ENCODE measurements at regions not wholly inside any gene's neighbourhood (a gene's known extent, or its start where the extent isn't known, plus 50 kb on each side); places are given as distances from the start of the nearest gene placed in this dataset.

DNA sequence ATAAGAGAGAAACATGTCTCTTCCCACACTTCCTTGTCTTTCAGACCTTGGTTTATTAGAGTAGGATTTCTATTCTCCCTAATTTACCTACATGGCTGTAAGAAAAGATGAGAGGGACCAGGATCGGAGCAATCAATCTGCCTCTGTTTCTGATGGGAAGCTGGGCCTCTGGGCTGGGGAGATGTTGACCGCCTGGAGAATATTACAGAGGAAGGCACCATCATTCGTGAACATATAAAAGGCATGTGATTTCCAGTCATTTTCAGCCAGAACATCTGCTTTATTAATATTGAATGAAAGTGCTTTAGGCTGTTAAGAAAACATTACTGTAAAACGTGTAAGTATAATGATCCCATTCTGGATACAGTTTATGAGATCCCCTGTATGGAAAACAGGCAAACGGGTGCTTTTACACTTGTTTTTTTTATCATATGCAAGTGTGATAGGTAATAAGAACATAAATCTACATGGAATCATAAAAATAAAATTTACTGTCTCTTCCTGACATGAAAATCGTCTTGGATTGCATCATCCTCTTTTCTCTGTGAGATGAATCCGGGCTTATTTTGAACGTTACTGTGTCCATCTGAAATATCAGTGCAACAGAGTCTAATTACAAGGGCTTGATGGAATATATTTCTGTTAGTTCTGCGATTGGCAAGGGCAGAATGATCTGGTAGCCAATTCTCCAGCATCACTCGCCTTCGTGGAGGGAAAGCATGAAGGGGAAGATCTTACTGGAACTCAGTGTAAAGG, 94.5 kb upstream of the BAIAP2L1 start:
- Histone ChIP-seq H3K4me3 (ENCODE audit: insufficient read depth, low read depth, low read length) (no peak overlapping the region), H3K36me3 (replicated peaks; ENCODE audit: control insufficient read depth, insufficient read depth, low read length) (no peaks in the 10 kb centered on the region), H3K27me3 (ENCODE audit: control insufficient read depth, insufficient read depth, low read length) (no peaks in the 10 kb centered on the region)
- no peak for DNase-seq

DNA sequence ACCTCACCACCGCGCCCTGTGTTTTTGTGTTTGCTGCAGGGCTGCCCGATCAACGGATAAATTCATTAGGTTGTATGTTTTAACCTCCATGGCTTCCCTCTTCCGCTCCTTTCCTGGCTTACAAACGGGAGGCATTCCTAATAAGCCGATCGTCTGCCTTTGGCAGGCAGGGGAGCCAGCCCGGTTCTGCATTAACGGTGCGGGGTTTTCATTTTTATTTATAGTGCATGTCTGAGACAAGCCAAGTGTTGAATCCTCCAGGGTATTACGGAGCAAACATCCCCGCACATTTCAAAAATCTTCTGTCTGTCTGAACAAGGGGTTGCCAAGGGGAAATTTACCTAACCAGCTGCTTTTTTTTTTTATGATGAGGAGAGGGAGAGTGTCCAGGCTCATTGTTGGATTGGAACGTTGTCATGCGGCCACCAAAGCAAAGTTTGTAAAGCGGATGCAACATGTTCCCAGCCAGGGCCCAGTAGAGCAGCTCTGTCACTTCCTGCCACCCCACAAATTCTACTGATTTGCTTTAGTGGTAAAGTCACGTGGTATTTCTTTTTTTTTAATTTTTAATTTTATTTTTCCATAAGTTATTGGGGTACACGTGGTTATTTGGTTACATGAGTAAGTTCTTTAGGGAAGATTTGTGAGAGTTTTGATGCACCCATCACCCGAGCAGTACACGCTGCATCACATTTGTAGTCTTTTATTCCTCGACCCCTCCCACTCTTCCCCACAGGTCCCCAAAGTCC, 92.3 kb upstream of the BAIAP2L1 start:
- no peaks in the 10 kb centered on the region for H3K27me3 ChIP-seq (ENCODE audit: control insufficient read depth, insufficient read depth, low read length)
- no peak overlapping the region for H3K4me3 ChIP-seq (ENCODE audit: insufficient read depth, low read depth, low read length)
- no peaks in the 10 kb centered on the region for H3K36me3 ChIP-seq (replicated peaks; ENCODE audit: control insufficient read depth, insufficient read depth, low read length)
- no peak for DNase-seq

DNA sequence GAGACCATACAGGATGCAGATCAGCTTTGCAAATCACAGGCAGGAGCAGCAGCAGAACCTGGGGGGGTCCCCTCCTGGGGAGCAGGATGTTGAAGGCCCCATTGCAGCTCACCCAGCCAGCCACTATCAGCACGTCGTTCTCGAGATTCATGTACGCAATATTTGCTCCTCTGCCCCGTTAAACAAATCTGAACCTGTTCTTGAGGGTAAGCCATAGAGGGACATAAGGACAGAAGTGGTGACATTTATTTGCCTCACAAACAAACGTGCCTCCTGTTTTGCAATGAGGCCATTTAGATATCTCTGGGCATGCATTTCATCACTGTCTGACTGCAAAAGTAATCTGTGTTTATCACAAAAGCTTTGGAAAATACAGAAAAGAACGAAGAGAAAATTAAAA, 87.3 kb upstream of the BAIAP2L1 start:
- DNase-seq: no peak
- no peak overlapping the region for H3K4me3 ChIP-seq (ENCODE audit: insufficient read depth, low read depth, low read length)
- no peaks in the 10 kb centered on the region for H3K27me3 ChIP-seq (ENCODE audit: control insufficient read depth, insufficient read depth, low read length)
- no peaks in the 10 kb centered on the region for H3K36me3 ChIP-seq (replicated peaks; ENCODE audit: control insufficient read depth, insufficient read depth, low read length)

DNA sequence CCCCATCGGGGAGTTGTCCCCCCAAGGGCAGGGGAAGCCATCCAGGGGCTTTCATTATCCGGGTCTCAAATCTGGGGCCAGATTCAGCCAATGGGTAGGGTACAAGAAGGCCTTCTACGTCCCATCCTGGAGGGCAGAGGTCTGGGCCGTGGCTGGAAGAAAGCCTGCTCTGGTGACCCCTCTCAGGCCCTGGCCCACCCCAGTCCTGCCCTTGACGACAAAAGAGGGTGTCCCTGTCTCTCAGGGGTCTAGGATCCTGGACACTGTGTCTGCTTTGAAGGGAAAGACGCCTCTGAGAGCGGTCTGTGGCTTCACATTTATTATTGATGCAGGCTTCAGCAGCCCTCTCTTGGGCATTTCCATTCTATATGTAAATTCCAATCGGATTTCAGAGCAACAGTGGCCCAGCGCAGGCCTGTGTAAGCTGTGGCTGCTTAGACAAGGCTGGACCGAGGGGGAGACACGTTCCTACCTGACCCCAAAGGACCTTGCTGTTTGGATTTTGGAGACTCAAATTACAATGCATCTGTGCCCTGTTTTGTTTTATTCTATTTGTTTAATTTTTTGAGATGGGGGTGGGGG, 83.2 kb upstream of the BAIAP2L1 start:
- H3K4me3 ChIP-seq (ENCODE audit: insufficient read depth, low read depth, low read length): no peak overlapping the region
- H3K36me3 ChIP-seq (replicated peaks; ENCODE audit: control insufficient read depth, insufficient read depth, low read length): no peaks in the 10 kb centered on the region
- H3K27me3 ChIP-seq (ENCODE audit: control insufficient read depth, insufficient read depth, low read length): no peaks in the 10 kb centered on the region
- DNase-seq: no peak

DNA sequence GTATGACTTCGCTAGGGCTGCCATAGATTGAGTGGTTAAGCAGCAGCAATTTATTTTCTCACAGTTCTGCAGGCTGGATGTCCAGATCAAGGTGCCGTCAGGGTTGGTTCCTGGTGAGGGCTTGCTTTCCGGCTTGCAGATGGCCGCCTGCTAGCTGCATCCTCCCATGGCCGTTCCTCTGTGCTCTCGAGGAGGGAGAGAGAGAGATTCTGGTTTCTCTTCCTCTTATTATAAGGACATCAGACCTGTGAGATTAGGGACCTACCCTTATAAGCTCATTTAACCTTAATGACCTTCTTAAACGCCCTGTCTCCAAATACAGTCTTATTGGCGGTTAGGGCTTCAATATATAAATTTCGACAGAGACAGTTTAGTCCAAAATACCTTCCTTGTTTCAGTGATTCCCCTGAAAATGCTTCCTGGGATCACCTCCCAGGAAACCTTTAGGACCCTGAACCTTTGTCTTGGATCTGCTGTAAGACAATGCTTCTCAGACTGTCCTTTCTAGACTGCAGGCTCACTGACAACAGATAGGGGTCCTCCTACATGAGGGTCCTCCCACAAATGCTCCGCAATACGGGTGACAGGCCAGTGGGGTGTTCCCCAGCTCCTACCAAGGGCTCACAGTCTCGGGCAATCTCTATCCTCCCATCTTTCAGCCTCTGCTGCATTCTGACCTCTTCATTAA, 82.5 kb upstream of the BAIAP2L1 start:
- Histone ChIP-seq H3K36me3 (replicated peaks; ENCODE audit: control insufficient read depth, insufficient read depth, low read length) (no peaks in the 10 kb centered on the region), H3K27me3 (ENCODE audit: control insufficient read depth, insufficient read depth, low read length) (no peaks in the 10 kb centered on the region), H3K4me3 (ENCODE audit: insufficient read depth, low read depth, low read length) (no peak overlapping the region)
- peak; percentile 67 for DNase-seq

DNA sequence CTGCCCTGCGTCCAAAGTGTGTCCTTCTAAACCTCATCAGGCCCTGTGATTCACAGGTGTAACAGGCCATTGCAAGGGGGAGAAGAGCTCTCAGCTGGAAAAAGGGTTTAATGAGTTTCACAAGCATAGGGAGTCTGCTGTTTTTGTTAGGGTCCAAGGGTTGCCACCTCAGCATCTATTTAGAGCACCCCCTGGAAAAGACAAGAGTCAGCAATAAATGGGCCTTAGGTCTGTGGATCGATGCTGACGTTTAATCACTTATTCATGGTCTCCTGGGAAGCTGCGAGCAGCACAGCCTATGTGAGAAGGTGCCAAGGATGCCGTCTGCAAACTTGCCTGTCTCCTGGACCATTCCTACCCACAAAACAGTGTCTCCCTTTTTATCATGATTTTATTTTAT, 78.4 kb upstream of the BAIAP2L1 start:
- no peak overlapping the region for H3K4me3 ChIP-seq (ENCODE audit: insufficient read depth, low read depth, low read length)
- no peaks in the 10 kb centered on the region for H3K36me3 ChIP-seq (replicated peaks; ENCODE audit: control insufficient read depth, insufficient read depth, low read length)
- H3K27me3 ChIP-seq (ENCODE audit: control insufficient read depth, insufficient read depth, low read length): no peaks in the 10 kb centered on the region
- DNase-seq: no peak

DNA sequence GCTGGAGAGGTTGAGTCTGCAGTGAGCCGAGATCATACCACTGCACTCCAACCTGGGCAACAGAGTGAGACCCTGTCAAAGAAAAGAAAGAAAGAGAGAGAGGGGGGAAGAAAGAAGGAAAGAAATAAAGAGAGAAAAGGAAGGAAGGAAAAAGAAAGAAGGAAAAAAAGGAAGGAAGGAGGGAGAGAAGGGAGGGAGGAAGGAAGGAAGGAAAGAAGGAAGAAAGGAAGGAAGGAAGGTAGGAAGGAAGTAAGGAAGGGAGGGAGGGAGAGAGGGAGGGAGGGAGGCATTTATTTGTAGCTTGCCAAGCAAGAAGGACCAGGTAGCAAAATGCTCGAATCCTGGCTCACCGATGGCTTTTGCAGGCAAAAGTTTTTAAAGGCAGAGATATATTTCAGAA, 74.5 kb upstream of the BAIAP2L1 start:
- no peak overlapping the region for H3K4me3 ChIP-seq (ENCODE audit: insufficient read depth, low read depth, low read length)
- DNase-seq: no peak
- peaks cover under 1% of the 10 kb centered on the region; the same call in 1 of the 2 replicates for H3K27me3 ChIP-seq (ENCODE audit: control insufficient read depth, insufficient read depth, low read length)
- H3K36me3 ChIP-seq (replicated peaks; ENCODE audit: control insufficient read depth, insufficient read depth, low read length): no peaks in the 10 kb centered on the region

DNA sequence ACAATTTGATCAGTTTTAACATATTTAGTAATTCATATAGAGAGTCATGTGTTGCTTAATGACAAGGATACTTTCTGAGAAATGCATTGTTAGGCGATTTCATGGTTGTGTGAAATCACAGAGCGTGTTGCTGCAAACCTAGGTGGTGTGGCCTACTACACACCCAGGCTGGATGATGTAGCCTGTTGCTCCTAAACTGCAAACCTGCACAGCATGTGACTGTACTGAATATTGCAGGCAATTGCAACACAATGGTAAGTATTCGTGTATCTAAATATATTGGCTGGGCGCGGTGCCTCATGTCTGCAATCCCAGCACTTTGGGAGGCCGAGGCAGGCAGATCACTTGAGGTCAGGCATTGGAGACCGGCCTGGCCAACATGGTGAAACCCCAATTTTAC, 73.7 kb upstream of the BAIAP2L1 start:
- Histone ChIP-seq H3K36me3 (replicated peaks; ENCODE audit: control insufficient read depth, insufficient read depth, low read length) (no peaks in the 10 kb centered on the region), H3K27me3 (ENCODE audit: control insufficient read depth, insufficient read depth, low read length) (peaks cover 4% of the 10 kb centered on the region), H3K4me3 (ENCODE audit: insufficient read depth, low read depth, low read length) (no peak overlapping the region)
- no peak for DNase-seq

DNA sequence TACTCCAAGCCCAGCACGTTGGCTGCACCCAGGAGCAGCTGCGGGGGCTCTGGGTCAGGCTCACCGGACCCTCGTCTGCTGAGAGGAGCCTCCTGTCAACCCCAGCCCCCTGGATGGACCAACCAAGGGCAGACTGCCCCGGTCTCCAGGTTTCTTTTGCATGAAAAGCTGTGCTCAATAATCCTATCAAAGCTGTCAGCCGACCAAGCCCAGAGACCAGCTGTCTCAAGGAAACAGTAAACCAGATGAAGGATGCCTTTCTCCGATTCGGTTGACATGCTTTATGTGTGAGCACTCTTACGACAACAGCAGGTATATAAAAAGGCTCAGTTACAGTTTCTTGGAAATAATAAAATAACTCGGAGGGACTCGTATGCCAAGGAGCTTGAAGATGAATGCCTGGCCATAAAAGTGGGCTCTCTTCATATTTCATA, 71.6 kb upstream of the BAIAP2L1 start:
- Histone ChIP-seq H3K27me3 (ENCODE audit: control insufficient read depth, insufficient read depth, low read length) (peaks cover 4% of the 10 kb centered on the region), H3K4me3 (ENCODE audit: insufficient read depth, low read depth, low read length) (no peak overlapping the region), H3K36me3 (replicated peaks; ENCODE audit: control insufficient read depth, insufficient read depth, low read length) (no peaks in the 10 kb centered on the region)
- no peak for DNase-seq

DNA sequence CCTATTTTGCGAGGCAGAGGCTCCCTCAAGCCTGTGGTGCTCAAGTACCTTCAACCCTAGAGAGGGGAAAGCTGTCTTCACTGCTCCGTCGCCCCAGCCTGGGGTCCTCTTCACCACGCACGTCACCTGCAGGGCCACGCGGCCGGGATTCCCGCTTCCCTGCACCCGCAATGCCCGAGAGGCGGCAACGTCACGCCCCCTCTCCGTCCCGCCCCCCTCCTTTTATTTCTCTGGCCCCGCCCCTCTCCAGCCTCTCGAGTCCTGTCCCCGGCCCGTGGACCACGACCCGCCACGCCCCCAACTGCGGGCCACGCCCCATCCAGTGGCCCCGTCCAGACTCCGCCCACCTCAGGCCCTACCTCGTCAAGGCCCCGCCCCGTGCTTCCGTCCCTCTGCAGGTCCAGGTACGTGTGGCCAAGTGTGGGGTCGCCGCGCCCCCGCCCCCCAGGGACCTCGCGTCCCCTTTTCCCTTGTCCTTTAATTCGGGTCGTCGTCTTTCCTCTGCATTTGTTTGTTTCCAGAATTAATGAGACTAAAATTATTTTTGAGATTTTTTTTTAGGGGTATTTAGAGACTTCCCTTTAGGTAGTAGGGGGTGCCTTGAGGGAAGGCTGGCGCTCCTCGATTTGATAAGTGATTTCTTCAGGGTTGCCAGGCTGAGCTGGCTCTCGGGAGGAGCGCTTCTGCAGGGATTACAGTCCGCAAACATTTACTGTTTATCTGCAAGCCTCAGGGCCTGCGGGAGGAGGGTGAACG, 69.8 kb upstream of the BAIAP2L1 start:
- peak overlapping the region; percentile 42 for H3K4me3 ChIP-seq (ENCODE audit: insufficient read depth, low read depth, low read length)
- no peaks in the 10 kb centered on the region for H3K36me3 ChIP-seq (replicated peaks; ENCODE audit: control insufficient read depth, insufficient read depth, low read length)
- peaks cover 4% of the 10 kb centered on the region for H3K27me3 ChIP-seq (ENCODE audit: control insufficient read depth, insufficient read depth, low read length)
- peak; percentile 99 for DNase-seq

DNA sequence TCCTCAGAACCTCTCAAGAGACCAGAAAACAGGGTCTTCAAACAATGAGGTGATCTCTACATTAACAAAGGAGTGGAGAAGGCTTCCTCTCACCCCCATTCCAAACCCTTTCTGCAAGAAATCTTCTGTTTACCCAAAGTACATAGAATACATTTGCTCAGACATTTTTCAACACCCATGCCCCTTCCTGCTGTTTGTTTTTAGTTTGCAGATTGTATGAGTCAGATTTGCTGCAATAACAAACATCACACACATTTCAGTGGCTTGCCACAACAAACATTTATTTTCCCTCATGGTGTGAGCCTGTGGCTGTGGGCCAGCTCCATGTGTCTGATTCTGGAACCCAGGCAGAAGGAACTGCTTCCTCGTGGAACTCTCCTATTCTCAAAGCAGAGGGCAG, 68.2 kb upstream of the BAIAP2L1 start:
- no peak overlapping the region for H3K4me3 ChIP-seq (ENCODE audit: insufficient read depth, low read depth, low read length)
- DNase-seq: no peak
- H3K27me3 ChIP-seq (ENCODE audit: control insufficient read depth, insufficient read depth, low read length): peaks cover 4% of the 10 kb centered on the region
- no peaks in the 10 kb centered on the region for H3K36me3 ChIP-seq (replicated peaks; ENCODE audit: control insufficient read depth, insufficient read depth, low read length)

DNA sequence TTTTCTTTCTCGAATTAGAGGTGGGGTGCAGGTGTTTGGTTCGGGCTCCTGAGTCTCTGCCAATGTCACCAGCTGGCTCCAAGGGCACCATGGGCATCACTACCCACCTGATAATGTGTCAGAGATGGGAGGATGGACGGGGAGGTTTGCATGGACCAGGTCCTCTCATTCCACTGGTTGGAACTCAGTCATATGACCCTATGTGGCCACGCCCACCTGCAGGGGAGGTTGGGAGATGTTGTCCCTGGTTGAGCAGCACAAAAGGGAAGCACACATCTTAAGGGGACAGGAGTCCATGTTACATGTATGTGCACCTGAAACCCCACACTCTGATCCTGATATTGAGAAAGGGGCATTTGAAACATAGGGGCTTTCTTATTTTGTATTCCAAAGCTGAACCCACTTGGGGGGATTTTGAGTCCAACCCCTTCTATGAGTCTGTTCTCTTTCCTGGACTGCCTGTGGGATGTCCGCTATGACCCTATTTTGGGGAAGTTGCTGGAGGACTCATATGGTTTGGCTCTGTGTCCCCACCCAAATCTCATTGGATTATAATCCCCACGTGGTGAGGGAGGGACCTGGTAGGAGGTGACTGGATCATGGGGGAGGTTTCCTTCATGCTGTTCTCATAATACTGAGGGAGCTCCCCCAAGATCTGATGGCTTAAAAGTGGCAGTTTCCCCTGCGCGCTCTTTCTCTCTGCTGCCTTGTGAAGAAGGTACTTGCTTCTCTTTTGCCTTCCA, 66.9 kb upstream of the BAIAP2L1 start:
- no peak for DNase-seq
- Histone ChIP-seq H3K27me3 (ENCODE audit: control insufficient read depth, insufficient read depth, low read length) (peaks cover 4% of the 10 kb centered on the region), H3K36me3 (replicated peaks; ENCODE audit: control insufficient read depth, insufficient read depth, low read length) (no peaks in the 10 kb centered on the region), H3K4me3 (ENCODE audit: insufficient read depth, low read depth, low read length) (no peak overlapping the region)

DNA sequence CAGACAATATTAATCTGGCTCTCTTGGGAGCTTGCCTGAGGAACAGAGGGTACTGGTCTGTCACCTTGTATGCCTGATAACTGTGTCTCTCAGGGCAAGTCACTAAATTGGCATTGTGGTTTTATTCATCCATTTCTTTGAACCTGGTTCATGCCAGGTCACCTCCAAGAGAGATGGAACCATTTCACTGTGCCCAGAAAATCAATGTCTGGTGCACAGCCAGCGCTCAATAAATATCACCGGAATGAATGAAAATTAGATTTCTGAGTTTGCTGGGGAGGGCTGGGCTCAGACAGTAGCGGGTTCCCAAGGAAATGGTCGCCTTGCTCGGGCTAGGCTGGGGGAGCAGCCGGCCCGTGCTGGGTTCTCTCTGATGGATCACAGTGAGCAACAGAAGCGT, 64.1 kb upstream of the BAIAP2L1 start:
- no peak overlapping the region for H3K4me3 ChIP-seq (ENCODE audit: insufficient read depth, low read depth, low read length)
- H3K27me3 ChIP-seq (ENCODE audit: control insufficient read depth, insufficient read depth, low read length): peaks cover under 1% of the 10 kb centered on the region
- DNase-seq: no peak
- H3K36me3 ChIP-seq (replicated peaks; ENCODE audit: control insufficient read depth, insufficient read depth, low read length): no peaks in the 10 kb centered on the region
